Lower leg skin (tissue), 3 donors: ENCODE measurements at regions not wholly inside any gene's neighbourhood (a gene's known extent, or its start where the extent isn't known, plus 50 kb on each side); places are given as distances from the start of the nearest gene placed in this dataset.

Experiments used
- CTCF ChIP-seq, 3 donors: fragments of 450-650 bp; IDR thresholded peaks; one replicate each; pipeline ENCODE4 v1.5.1; 2016; ENCODE audit warnings: antibody characterized with exemption in 3 of 3, mild to moderate bottlenecking in 3 of 3, moderate library complexity in 2 of 3
- POLR2A ChIP-seq, 2 donors: fragments of 450-650 bp; IDR thresholded peaks; one replicate each; pipeline ENCODE4 v1.6.1; 2016 to 2017; ENCODE audit warnings: antibody characterized with exemption in 2 of 2, mild to moderate bottlenecking in 1 of 2, moderate library complexity in 1 of 2

GRCh38 chr11:47911149-47911548, 63.0 kb upstream of the NUP160 start:
- TF ChIP-seq CTCF (IDR thresholded peaks at IDR 0.05) (no peak), POLR2A (IDR thresholded peaks at IDR 0.05) (no peak)
